ENCODE measurements at regions not wholly inside any gene's neighbourhood (a gene's known extent, or its start where the extent isn't known, plus 50 kb on each side); places are given as distances from the start of the nearest gene placed in this dataset.

DNA sequence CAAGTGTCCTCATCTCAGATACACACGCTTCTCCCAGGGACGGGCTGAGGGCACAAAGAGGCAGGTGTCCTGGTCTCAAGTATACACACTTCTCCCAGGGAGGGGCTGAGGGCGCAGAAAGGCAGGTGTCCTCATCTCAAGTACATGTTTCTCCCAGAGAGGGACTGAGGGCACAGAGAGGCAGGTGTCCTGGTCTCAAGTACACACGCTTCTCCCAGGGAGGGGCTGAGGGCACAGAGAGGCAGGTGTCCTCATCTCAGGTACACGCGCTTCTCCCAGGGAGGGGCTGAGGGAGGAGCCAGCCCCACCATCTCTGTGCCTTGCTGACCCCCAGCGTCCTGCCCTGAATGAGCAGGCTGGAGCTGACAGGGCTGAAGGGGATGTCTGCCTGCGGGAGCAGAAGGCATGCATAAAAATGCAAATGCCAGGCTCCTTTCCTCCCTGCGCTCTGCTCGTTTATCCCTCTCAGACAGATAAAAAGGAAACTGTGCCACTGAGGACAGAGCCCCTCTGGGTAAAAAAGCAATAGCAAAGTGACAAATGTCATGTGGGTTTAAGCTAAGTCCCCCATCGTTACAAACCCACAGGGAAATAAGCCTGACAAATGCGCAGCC lies 96.1 kb upstream of the UQCRFS1 start:
- no peak for ATAC-seq (ENCODE audit: low FRiP score)
- no peaks in the 10 kb centered on the region for H3K4me1 ChIP-seq (ENCODE audit: control insufficient read depth in 1 of 2, insufficient read depth in 2 of 2, low read length in 2 of 2)
- intact Hi-C loops (cut with DNase I), result no loop called here
- no peaks in the 10 kb centered on the region for H3K36me3 ChIP-seq (ENCODE audit: control insufficient read depth in 1 of 2, insufficient read depth in 2 of 2, low read length in 1 of 2)
- no peaks in the 10 kb centered on the region for H3K27me3 ChIP-seq (ENCODE audit: control insufficient read depth in 1 of 2, insufficient read depth in 2 of 2, low read length in 1 of 2)
- H3K9me3 ChIP-seq (ENCODE audit: control insufficient read depth, low read length), result no peaks in the 10 kb centered on the region
- DNase-seq, result no peak
- no peak overlapping the region for H3K27ac ChIP-seq (ENCODE audit: low read depth in 1 of 2, low read length in 2 of 2)
- H3K4me3 ChIP-seq (ENCODE audit: low read length in 2 of 2), result no peak overlapping the region
- WGBS, 2 donors, result 13 to 16% methylated on average over 12 of the region's 12 CpGs

- no peaks in the 10 kb centered on the region for H3K4me1 ChIP-seq (ENCODE audit: control insufficient read depth in 1 of 2, insufficient read depth in 2 of 2, low read length in 2 of 2)
- no peaks in the 10 kb centered on the region for H3K9me3 ChIP-seq (ENCODE audit: control insufficient read depth, low read length)
- no peak overlapping the region for H3K4me3 ChIP-seq (ENCODE audit: low read length in 2 of 2)
- H3K27ac ChIP-seq (ENCODE audit: low read depth in 1 of 2, low read length in 2 of 2), result no peak overlapping the region
- intact Hi-C loops (cut with DNase I), result no loop called here
- H3K27me3 ChIP-seq (ENCODE audit: control insufficient read depth in 1 of 2, insufficient read depth in 2 of 2, low read length in 1 of 2), result no peaks in the 10 kb centered on the region
- 45 to 48% methylated on average over 9 of the region's 9 CpGs for WGBS, 2 donors
- no peak for DNase-seq
- ATAC-seq (ENCODE audit: low FRiP score), result no peak
- no peaks in the 10 kb centered on the region for H3K36me3 ChIP-seq (ENCODE audit: control insufficient read depth in 1 of 2, insufficient read depth in 2 of 2, low read length in 1 of 2)
Observed at GRCh38 chr19:29309637-29310036, 96.7 kb upstream of the UQCRFS1 start.

DNA sequence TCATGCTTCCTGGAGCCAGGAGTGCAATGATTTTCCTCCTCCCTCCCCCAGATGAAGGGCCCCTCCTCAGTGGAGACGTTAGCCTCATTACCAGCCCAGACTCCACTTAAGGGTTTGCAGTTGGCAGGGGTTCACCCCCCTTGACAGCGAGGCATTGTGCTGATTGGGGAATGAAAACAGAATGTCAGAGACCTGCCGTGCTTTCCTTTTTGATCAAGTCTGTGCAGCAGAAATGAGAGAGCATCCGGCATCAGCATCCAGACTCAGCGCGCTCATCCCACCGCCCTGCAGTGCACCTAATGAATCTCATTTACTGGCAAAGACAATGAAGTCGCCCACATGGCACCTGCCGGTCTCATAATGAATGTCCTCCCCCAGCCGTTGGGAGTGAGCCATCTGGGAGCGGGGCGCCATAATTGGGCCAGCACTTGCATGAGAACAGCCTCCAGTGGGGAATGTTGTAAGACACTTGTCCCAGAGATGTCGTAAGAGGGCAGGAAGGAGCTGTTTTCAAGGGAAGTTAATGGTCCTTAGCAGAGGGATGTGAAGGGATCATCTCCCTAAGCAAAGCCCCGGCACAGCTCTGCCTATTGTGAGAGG lies 98.3 kb upstream of the UQCRFS1 start:
- WGBS, 2 donors, result 23 to 28% methylated on average over 14 of the region's 14 CpGs
- DNase-seq (no peak), ATAC-seq (ENCODE audit: low FRiP score) (no peak)
- Histone ChIP-seq H3K4me1 (ENCODE audit: control insufficient read depth in 1 of 2, insufficient read depth in 2 of 2, low read length in 2 of 2) (no peaks in the 10 kb centered on the region), H3K27me3 (ENCODE audit: control insufficient read depth in 1 of 2, insufficient read depth in 2 of 2, low read length in 1 of 2) (no peaks in the 10 kb centered on the region), H3K4me3 (ENCODE audit: low read length in 2 of 2) (no peak overlapping the region), H3K9me3 (ENCODE audit: control insufficient read depth, low read length) (no peaks in the 10 kb centered on the region), H3K27ac (ENCODE audit: low read depth in 1 of 2, low read length in 2 of 2) (no peak overlapping the region), H3K36me3 (ENCODE audit: control insufficient read depth in 1 of 2, insufficient read depth in 2 of 2, low read length in 1 of 2) (no peaks in the 10 kb centered on the region)
- intact Hi-C loops (cut with DNase I), result no loop called here

- Histone ChIP-seq H3K27ac (ENCODE audit: low read depth in 1 of 2, low read length in 2 of 2) (no peak overlapping the region), H3K4me3 (ENCODE audit: low read length in 2 of 2) (no peak overlapping the region), H3K4me1 (ENCODE audit: control insufficient read depth in 1 of 2, insufficient read depth in 2 of 2, low read length in 2 of 2) (no peaks in the 10 kb centered on the region), H3K36me3 (ENCODE audit: control insufficient read depth in 1 of 2, insufficient read depth in 2 of 2, low read length in 1 of 2) (no peaks in the 10 kb centered on the region), H3K27me3 (ENCODE audit: control insufficient read depth in 1 of 2, insufficient read depth in 2 of 2, low read length in 1 of 2) (no peaks in the 10 kb centered on the region), H3K9me3 (ENCODE audit: control insufficient read depth, low read length) (no peaks in the 10 kb centered on the region)
- WGBS, 2 donors, result 23 to 28% methylated on average over 4 of the region's 4 CpGs
- DNase-seq, result no peak
- intact Hi-C loops (cut with DNase I), result no loop called here
- no peak for ATAC-seq (ENCODE audit: low FRiP score)
Observed at GRCh38 chr19:29315556-29316190, 102.7 kb upstream of the UQCRFS1 start.

DNA sequence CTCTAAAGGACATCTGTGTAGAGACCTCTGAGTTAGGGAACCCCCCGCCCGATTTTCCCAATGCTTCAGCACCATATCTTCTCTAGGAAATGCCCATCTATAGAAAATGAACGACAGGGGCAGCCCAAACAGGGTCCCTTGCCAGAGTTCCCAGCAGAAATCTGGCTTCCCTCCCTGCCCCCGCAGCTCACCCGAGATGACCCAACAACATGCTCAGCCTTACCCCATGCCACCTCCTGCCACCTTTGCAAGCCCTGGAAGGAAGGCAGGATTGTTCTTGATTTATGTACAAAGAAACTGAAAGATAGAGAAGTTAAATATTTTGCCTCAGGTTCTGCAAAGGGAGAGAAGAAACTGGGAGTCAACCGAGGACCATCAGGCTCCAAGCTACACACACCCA lies 105.6 kb upstream of the UQCRFS1 start:
- Histone ChIP-seq H3K36me3 (ENCODE audit: control insufficient read depth in 1 of 2, insufficient read depth in 2 of 2, low read length in 1 of 2) (no peaks in the 10 kb centered on the region), H3K4me3 (ENCODE audit: low read length in 2 of 2) (no peak overlapping the region), H3K4me1 (ENCODE audit: control insufficient read depth in 1 of 2, insufficient read depth in 2 of 2, low read length in 2 of 2) (no peaks in the 10 kb centered on the region), H3K27ac (ENCODE audit: low read depth in 1 of 2, low read length in 2 of 2) (no peak overlapping the region), H3K9me3 (ENCODE audit: control insufficient read depth, low read length) (no peaks in the 10 kb centered on the region), H3K27me3 (ENCODE audit: control insufficient read depth in 1 of 2, insufficient read depth in 2 of 2, low read length in 1 of 2) (no peaks in the 10 kb centered on the region)
- intact Hi-C loops (cut with DNase I), result no loop called here
- DNase-seq (no peak), ATAC-seq (ENCODE audit: low FRiP score) (no peak)
- 77 to 82% methylated on average over 6 of the region's 6 CpGs for WGBS, 2 donors

GRCh38 chr19:29320086-29320485 lies 107.1 kb upstream of the UQCRFS1 start:
- ATAC-seq (ENCODE audit: low FRiP score) (no peak), DNase-seq (no peak)
- H3K4me1 ChIP-seq (ENCODE audit: control insufficient read depth in 1 of 2, insufficient read depth in 2 of 2, low read length in 2 of 2), result no peaks in the 10 kb centered on the region
- intact Hi-C loops (cut with DNase I), result no loop called here
- no peak overlapping the region for H3K4me3 ChIP-seq (ENCODE audit: low read length in 2 of 2)
- H3K27me3 ChIP-seq (ENCODE audit: control insufficient read depth in 1 of 2, insufficient read depth in 2 of 2, low read length in 1 of 2), result no peaks in the 10 kb centered on the region
- H3K36me3 ChIP-seq (ENCODE audit: control insufficient read depth in 1 of 2, insufficient read depth in 2 of 2, low read length in 1 of 2), result no peaks in the 10 kb centered on the region
- 68 to 69% methylated on average over 5 of the region's 5 CpGs for WGBS, 2 donors
- no peak overlapping the region for H3K27ac ChIP-seq (ENCODE audit: low read depth in 1 of 2, low read length in 2 of 2)
- H3K9me3 ChIP-seq (ENCODE audit: control insufficient read depth, low read length), result no peaks in the 10 kb centered on the region

- H3K27me3 ChIP-seq (ENCODE audit: control insufficient read depth in 1 of 2, insufficient read depth in 2 of 2, low read length in 1 of 2), result no peaks in the 10 kb centered on the region
- H3K36me3 ChIP-seq (ENCODE audit: control insufficient read depth in 1 of 2, insufficient read depth in 2 of 2, low read length in 1 of 2), result no peaks in the 10 kb centered on the region
- H3K4me3 ChIP-seq (ENCODE audit: low read length in 2 of 2), result no peak overlapping the region
- 78 to 80% methylated on average over 7 of the region's 7 CpGs for WGBS, 2 donors
- H3K4me1 ChIP-seq (ENCODE audit: control insufficient read depth in 1 of 2, insufficient read depth in 2 of 2, low read length in 2 of 2), result no peaks in the 10 kb centered on the region
- H3K9me3 ChIP-seq (ENCODE audit: control insufficient read depth, low read length), result no peaks in the 10 kb centered on the region
- intact Hi-C loops (cut with DNase I), result no loop called here
- no peak for DNase-seq
- ATAC-seq (ENCODE audit: low FRiP score), result no peak
- no peak overlapping the region for H3K27ac ChIP-seq (ENCODE audit: low read depth in 1 of 2, low read length in 2 of 2)
Observed at GRCh38 chr19:29320618-29321017, 107.7 kb upstream of the UQCRFS1 start.

DNA sequence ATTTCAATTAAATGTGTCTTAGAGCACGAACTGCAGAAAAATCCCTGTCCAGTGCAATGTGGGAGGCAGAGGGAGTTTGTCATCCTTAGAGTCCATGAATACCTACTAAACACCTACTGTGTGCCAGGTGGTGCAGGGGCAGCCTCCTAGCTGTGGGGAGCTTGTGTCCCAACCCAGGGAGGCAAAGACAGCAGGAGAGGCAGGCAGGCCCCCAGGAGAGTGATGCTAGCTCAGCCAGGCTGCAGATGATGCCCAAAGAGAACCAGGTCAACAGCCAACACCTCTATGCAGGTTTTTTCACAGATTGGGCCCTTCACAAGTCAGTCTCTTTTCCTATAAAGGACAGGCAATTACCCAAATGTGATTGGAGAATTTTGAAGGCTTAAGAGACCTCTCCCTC lies 108.2 kb upstream of the UQCRFS1 start:
- H3K4me1 ChIP-seq (ENCODE audit: control insufficient read depth in 1 of 2, insufficient read depth in 2 of 2, low read length in 2 of 2), result no peaks in the 10 kb centered on the region
- no peaks in the 10 kb centered on the region for H3K9me3 ChIP-seq (ENCODE audit: control insufficient read depth, low read length)
- 51 to 52% methylated on average over 1 of the region's 1 CpG for WGBS, 2 donors
- H3K27me3 ChIP-seq (ENCODE audit: control insufficient read depth in 1 of 2, insufficient read depth in 2 of 2, low read length in 1 of 2), result no peaks in the 10 kb centered on the region
- H3K36me3 ChIP-seq (ENCODE audit: control insufficient read depth in 1 of 2, insufficient read depth in 2 of 2, low read length in 1 of 2), result no peaks in the 10 kb centered on the region
- no peak for DNase-seq
- intact Hi-C loops (cut with DNase I), result no loop called here
- ATAC-seq (ENCODE audit: low FRiP score), result no peak
- H3K4me3 ChIP-seq (ENCODE audit: low read length in 2 of 2), result no peak overlapping the region
- H3K27ac ChIP-seq (ENCODE audit: low read depth in 1 of 2, low read length in 2 of 2), result no peak overlapping the region

GRCh38 chr19:29323021-29323430 lies 110.1 kb upstream of the UQCRFS1 start:
- no peak for DNase-seq
- WGBS, 2 donors, result 68 to 72% methylated on average over 9 of the region's 9 CpGs
- Histone ChIP-seq H3K27me3 (ENCODE audit: control insufficient read depth in 1 of 2, insufficient read depth in 2 of 2, low read length in 1 of 2) (no peaks in the 10 kb centered on the region), H3K27ac (ENCODE audit: low read depth in 1 of 2, low read length in 2 of 2) (no peak overlapping the region), H3K4me3 (ENCODE audit: low read length in 2 of 2) (no peak overlapping the region), H3K9me3 (ENCODE audit: control insufficient read depth, low read length) (no peaks in the 10 kb centered on the region), H3K36me3 (ENCODE audit: control insufficient read depth in 1 of 2, insufficient read depth in 2 of 2, low read length in 1 of 2) (no peaks in the 10 kb centered on the region), H3K4me1 (ENCODE audit: control insufficient read depth in 1 of 2, insufficient read depth in 2 of 2, low read length in 2 of 2) (no peaks in the 10 kb centered on the region)
- intact Hi-C loops (cut with DNase I), result no loop called here
- ATAC-seq (ENCODE audit: low FRiP score), result no peak

Data from aorta (tissue), 5 donors.